IMR-90 (cell line): ENCODE measurements at regions not wholly inside any gene's neighbourhood (a gene's known extent, or its start where the extent isn't known, plus 50 kb on each side); places are given as distances from the start of the nearest gene placed in this dataset.

ENCODE experiments used
- BHLHE40 ChIP-seq: fragments of 150-350 bp; IDR thresholded peaks from 2 replicates; pipeline ENCODE4 v1.6.1; 2016; ENCODE audit warnings: mild to moderate bottlenecking, low read depth, low read length
- CEBPB ChIP-seq: IDR thresholded peaks from 2 replicates; pipeline ENCODE4 v1.6.1; 2012; ENCODE audit warnings: low read depth, low read length, improper control_type of control experiment
- CTCF ChIP-seq: conservative IDR thresholded peaks from 2 replicates; pipeline ENCODE4 v1.5.1; 2012; ENCODE audit warnings: mild to moderate bottlenecking, low read depth, low read length, improper control_type of control experiment
- ELK1 ChIP-seq: fragments of 150-350 bp; IDR thresholded peaks from 2 replicates; pipeline ENCODE4 v1.6.1; 2016; ENCODE audit warnings: low read depth, mild to moderate bottlenecking, low read length, moderate library complexity, borderline replicate concordance
- MAFK ChIP-seq: IDR thresholded peaks from 2 replicates; pipeline ENCODE4 v1.6.1; 2012; ENCODE audit warnings: low read depth, low read length, improper control_type of control experiment
- MAZ ChIP-seq: IDR thresholded peaks from 2 replicates; pipeline ENCODE4 v1.6.1; 2012; ENCODE audit warnings: low read depth, mild to moderate bottlenecking, low read length, improper control_type of control experiment, moderate library complexity, borderline replicate concordance
- MXI1 ChIP-seq: IDR thresholded peaks from 2 replicates; pipeline ENCODE4 v1.6.1; 2012; ENCODE audit warnings: low read depth, mild to moderate bottlenecking, low read length, moderate library complexity, borderline replicate concordance
- POLR2A ChIP-seq: IDR thresholded peaks from 2 replicates; pipeline ENCODE4 v1.6.1; 2012; ENCODE audit warnings: mild to moderate bottlenecking, low read depth, low read length
- RCOR1 ChIP-seq: IDR thresholded peaks from 2 replicates; pipeline ENCODE4 v1.6.1; 2012; ENCODE audit warnings: mild to moderate bottlenecking, low read length, improper control_type of control experiment; ENCODE audit not compliant: insufficient replicate concordance
- SMC3 ChIP-seq: fragments of 150-350 bp; IDR thresholded peaks from 2 replicates; pipeline ENCODE4 v1.6.1; 2016; ENCODE audit warnings: low read depth, mild to moderate bottlenecking, antibody characterized with exemption, low read length, moderate library complexity
- USF2 ChIP-seq: fragments of 150-350 bp; IDR thresholded peaks from 2 replicates; pipeline ENCODE4 v1.6.1; 2017; ENCODE audit warnings: mild to moderate bottlenecking, antibody characterized with exemption, low read length, low read depth

- TF ChIP-seq CTCF (no peak), MAZ (no peak), POLR2A (no peak), BHLHE40 (no peak), MXI1 (no peak), CEBPB (no peak), SMC3 (no peak), MAFK (no peak), USF2 (no peak), RCOR1 (no peak), ELK1 (no peak)
Measured at GRCh38 chr2:145597006-145597405, 1077.1 kb upstream of the ZEB2 start.
